Heart right ventricle (tissue), 16 donors: ENCODE measurements at regions not wholly inside any gene's neighbourhood (a gene's known extent, or its start where the extent isn't known, plus 50 kb on each side); places are given as distances from the start of the nearest gene placed in this dataset.

ENCODE experiments used
- ATAC-seq, 8 donors: fragments of 200-7000 bp; cut with Tn5 transposase; one replicate each; pipeline ENCODE4 v1.9.1; 2020; ENCODE audit warnings: mild to moderate bottlenecking in 8 of 8, moderate library complexity in 8 of 8, moderate number of reproducible peaks in 1 of 8
- DNase-seq, 2 donors: peaks; one replicate each; pipeline ENCODE4 v3.0.0-alpha.2; 2020
- H3K27ac ChIP-seq, 10 donors: fragments of 200-600 bp; sonication (generic) in 2 of 10; one replicate each; pipeline versions ENCODE4 v1.5.0 to v1.8.0; 2020 to 2022; ENCODE audit warnings: mild to moderate bottlenecking in 3 of 10
- H3K27me3 ChIP-seq, 7 donors: fragments of 200-600 bp; one replicate each; pipeline ENCODE4 v1.8.0; 2021 to 2022; ENCODE audit warnings: mild to moderate bottlenecking in 2 of 7
- H3K36me3 ChIP-seq, 9 donors: fragments of 200-600 bp; sonication (generic) in 1 of 9; one replicate each; pipeline versions ENCODE4 v1.5.0 to v1.8.0; 2020 to 2022; ENCODE audit warnings: mild to moderate bottlenecking in 2 of 9
- H3K4me1 ChIP-seq, 9 donors: fragments of 200-600 bp; sonication (generic) in 1 of 9; one replicate each; pipeline versions ENCODE4 v1.5.0 to v1.8.0; 2020 to 2022; ENCODE audit warnings: mild to moderate bottlenecking in 4 of 9
- H3K4me3 ChIP-seq, 10 donors: fragments of 200-600 bp; sonication (generic) in 2 of 10; one replicate each; pipeline versions ENCODE4 v1.5.0 to v1.8.0; 2020 to 2022; ENCODE audit warnings: mild to moderate bottlenecking in 7 of 10, moderate library complexity in 2 of 10
- H3K9me3 ChIP-seq, 11 donors: fragments of 200-600 bp in 10 of 11; sonication (generic) in 2 of 11; one replicate each; pipeline versions ENCODE4 v1.5.0 to v1.8.0; 2013 to 2022; ENCODE audit warnings: mild to moderate bottlenecking in 2 of 11, control low read depth in 1 of 11, moderate library complexity in 1 of 11
- WGBS, 2 donors: extraction: QIAGEN DNeasy Blood & Tissue Kit; methylation state at CpG; one replicate each; pipeline ENCODE4 v1.1.7; 2013; ENCODE audit warnings: inconsistent platforms in 1 of 2; 5-methylcytosine and 5-hydroxymethylcytosine counted together
- intact Hi-C, 10 donors: fragments of 100-400 bp; cut with DNase I; formaldehyde crosslinking; loops; one replicate each; pipeline versions ENCODE4 v1.11.1 to v1.14.2; 2022
- TF ChIP-seq, protein P1 (sequence below), 9 donors: fragments of 200-600 bp; sonication (generic) in 2 of 9; IDR thresholded peaks; one replicate each; pipeline versions ENCODE4 v1.5.0 to v1.8.0; 2021 to 2022; ENCODE audit warnings: antibody characterized with exemption in 9 of 9, mild to moderate bottlenecking in 5 of 9, moderate library complexity in 1 of 9
- donor health status: Arrhythmogenic right ventricular cardiomyopathy.
- donor health status: ischemic (EF 13 %, LVEDD 7.1; RV severe dilation, severe dysfunction).
- donor health status: healthy with polysubstance abuse.
- donor health status: DM: no; HTN: yes; CAD: no.
- donor health status: DM: no; HTN: no; CAD: no.
- donor health status: ischemic (EF 25% LVEDD 6.9; RV normal size, moderate dysfunction).
- donor health status: ischemic (EF 25% LVEDD 5.7; RV mildly dilated, moderate dysfunction).
- donor health status: healthy.
- donor health status: DM: yes; HTN: yes; CAD: no.
- donor health status: Ischemic cardiomyopathy.
- donor health status: ischemic (EF 35%, LVEDD 5.7; RV mildly dilated, moderate dysfunction).
- donor health status: nonischemic (EF 11% LVEDD 7.7; RV severe dilation, severe dysfunction).
- donor health status: DM: yes; HTN: yes; CAD: no.
- donor health status: PGD.
- donor health status: ischemic (EF 29% LVEDD 5.4; RV normal size, mild dysfunction).
- donor health status: nonischemic (EF 23%, LVEDD 6.1; RV moderate dilation, normal function).

DNA sequence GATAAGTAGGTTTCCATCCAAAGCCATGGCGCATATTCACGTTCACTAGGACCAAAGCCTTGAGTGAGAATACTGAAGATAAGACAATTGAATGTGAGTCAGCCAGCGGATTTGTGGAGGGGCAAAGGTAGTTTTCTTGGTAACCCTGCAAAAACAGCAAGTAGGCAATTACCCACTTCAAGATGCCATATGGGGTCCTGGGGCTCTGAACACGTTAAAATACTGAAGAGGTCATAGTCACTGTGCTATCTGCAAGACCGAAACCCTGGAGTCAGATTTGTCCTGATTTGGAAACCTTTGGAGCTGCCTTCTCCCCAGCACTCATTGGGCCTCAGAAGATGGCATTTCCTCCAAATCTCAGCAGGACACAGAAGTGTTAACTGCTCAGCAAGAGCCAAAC, 646.9 kb upstream of the LMCD1 start:
- Histone ChIP-seq H3K27ac (no peak overlapping the region), H3K36me3 (no peaks in the 10 kb centered on the region), H3K4me1 (no peaks in the 10 kb centered on the region), H3K4me3 (no peak overlapping the region), H3K27me3 (no peaks in the 10 kb centered on the region), H3K9me3 (peaks cover 0 to 2% (median 0%) of the 10 kb centered on the region in 11 donors)
- DNase-seq (no peak), ATAC-seq (no peak)
- TF ChIP-seq, protein P1, sequence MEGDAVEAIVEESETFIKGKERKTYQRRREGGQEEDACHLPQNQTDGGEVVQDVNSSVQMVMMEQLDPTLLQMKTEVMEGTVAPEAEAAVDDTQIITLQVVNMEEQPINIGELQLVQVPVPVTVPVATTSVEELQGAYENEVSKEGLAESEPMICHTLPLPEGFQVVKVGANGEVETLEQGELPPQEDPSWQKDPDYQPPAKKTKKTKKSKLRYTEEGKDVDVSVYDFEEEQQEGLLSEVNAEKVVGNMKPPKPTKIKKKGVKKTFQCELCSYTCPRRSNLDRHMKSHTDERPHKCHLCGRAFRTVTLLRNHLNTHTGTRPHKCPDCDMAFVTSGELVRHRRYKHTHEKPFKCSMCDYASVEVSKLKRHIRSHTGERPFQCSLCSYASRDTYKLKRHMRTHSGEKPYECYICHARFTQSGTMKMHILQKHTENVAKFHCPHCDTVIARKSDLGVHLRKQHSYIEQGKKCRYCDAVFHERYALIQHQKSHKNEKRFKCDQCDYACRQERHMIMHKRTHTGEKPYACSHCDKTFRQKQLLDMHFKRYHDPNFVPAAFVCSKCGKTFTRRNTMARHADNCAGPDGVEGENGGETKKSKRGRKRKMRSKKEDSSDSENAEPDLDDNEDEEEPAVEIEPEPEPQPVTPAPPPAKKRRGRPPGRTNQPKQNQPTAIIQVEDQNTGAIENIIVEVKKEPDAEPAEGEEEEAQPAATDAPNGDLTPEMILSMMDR (IDR thresholded peaks at IDR 0.05), result no peak
- 52 to 58% methylated on average over 5 of the region's 5 CpGs for WGBS, 2 donors
- intact Hi-C loops, result no loop called here

DNA sequence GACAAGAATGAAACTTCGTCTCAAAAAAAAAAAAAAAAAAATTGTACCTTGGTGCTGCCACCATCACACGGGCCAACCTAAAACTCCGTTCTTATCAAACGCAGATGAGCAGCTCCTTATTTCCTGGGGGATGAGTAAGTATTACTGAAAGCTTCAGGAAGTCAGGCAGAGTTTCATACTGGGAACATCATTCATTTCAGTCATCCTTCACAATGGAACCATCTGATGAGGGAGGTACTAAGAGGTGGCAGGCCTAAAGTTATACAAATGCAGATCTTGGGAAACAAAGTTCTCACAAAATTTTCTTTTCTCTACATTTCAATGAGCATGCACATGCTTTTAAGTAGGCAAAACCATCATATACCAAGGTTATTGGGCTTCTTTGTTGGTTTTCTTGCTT, 636.0 kb upstream of the LMCD1 start:
- Histone ChIP-seq H3K9me3 (peaks cover 0 to 10% (median 0%) of the 10 kb centered on the region in 11 donors), H3K4me3 (no peak overlapping the region), H3K4me1 (no peaks in the 10 kb centered on the region), H3K36me3 (no peaks in the 10 kb centered on the region), H3K27ac (no peak overlapping the region), H3K27me3 (no peaks in the 10 kb centered on the region)
- DNase-seq (no peak), ATAC-seq (no peak)
- WGBS, 2 donors, result 88 to 93% methylated on average over 4 of the region's 4 CpGs
- TF ChIP-seq, protein P1 (IDR thresholded peaks at IDR 0.05), result no peak
- intact Hi-C loops, result no loop called here

DNA sequence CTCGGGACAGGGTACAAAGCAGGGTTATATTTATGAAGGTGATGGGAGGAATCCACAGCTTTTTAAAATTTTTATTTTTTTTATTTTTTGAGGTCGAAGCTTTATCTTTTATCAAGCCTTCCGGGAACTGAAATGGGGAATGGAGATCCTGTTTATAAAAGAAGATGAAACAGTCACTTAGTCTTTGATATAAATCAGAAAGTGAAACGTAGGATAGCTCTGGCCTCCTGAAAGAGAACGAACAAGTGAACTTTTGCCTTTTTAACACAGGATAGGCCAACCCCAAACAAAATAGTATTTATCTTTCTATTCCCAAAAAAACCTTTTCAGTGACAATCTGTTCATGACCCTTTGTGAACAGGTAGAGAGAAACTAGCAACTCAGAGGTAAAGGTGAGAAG, 634.0 kb upstream of the LMCD1 start:
- H3K4me3 ChIP-seq, result no peak overlapping the region
- intact Hi-C loops, result no loop called here
- H3K36me3 ChIP-seq, result no peaks in the 10 kb centered on the region
- H3K27ac ChIP-seq, result no peak overlapping the region
- ATAC-seq, result no peak
- peaks cover 0 to 6% (median 0%) of the 10 kb centered on the region in 11 donors for H3K9me3 ChIP-seq
- no peaks in the 10 kb centered on the region for H3K4me1 ChIP-seq
- TF ChIP-seq, protein P1 (IDR thresholded peaks at IDR 0.05), result no peak
- 22 to 51% methylated on average over 5 of the region's 5 CpGs for WGBS, 2 donors
- H3K27me3 ChIP-seq, result no peaks in the 10 kb centered on the region
- no peak for DNase-seq

DNA sequence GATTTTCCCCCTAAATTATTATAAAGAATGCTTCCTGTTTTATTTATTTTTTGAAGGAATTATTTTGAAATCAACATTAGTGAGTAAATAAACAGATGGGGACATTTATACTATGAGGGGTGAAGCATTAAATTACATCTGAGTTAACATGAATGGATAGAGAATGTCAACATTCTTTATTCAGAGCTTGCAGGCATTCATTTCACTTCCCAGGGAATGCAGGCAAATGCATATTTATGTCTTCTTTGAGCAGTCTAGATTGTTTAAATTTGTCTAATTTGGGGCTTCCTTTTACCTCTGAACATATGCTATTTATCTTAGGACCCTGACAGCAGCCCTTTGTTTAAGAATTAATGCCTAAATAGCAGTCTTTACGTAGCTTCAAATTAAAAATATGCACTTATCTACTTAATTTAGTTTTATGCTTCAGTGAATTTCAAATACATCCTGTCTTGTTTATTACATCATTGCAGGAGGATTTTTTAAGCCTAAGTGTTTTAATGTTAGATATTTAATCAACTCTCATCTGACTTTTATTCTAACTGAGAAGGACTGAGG, 630.5 kb upstream of the LMCD1 start:
- ATAC-seq (no peak), DNase-seq (no peak)
- no peaks in the 10 kb centered on the region for H3K27me3 ChIP-seq
- TF ChIP-seq, protein P1 (IDR thresholded peaks at IDR 0.05), result no peak
- H3K9me3 ChIP-seq, result peaks cover 0 to 6% (median 0%) of the 10 kb centered on the region in 11 donors
- WGBS, 2 donors, result 0 to 38% methylated on average over 1 of the region's 1 CpG
- H3K4me3 ChIP-seq, result no peak overlapping the region
- intact Hi-C loops, result no loop called here
- no peak overlapping the region for H3K27ac ChIP-seq
- peaks cover 0 to 6% (median 0%) of the 10 kb centered on the region in 9 donors for H3K4me1 ChIP-seq
- H3K36me3 ChIP-seq, result no peaks in the 10 kb centered on the region
